Body of pancreas (tissue), 4 donors: ENCODE measurements at regions not wholly inside any gene's neighbourhood (a gene's known extent, or its start where the extent isn't known, plus 50 kb on each side); places are given as distances from the start of the nearest gene placed in this dataset.

Experiments
- POLR2A ChIP-seq, 3 donors: fragments of 450-650 bp; IDR thresholded peaks; one replicate each; pipeline ENCODE4 v1.6.1; 2016; ENCODE audit warnings: antibody characterized with exemption in 3 of 3, mild to moderate bottlenecking in 2 of 3
- TF ChIP-seq, protein P1 (sequence below), 7 experiments: fragments of 450-650 bp in 4 of 7; fragments of 200-600 bp in 3 of 7; sonication (generic) in 3 of 7; IDR thresholded peaks; one replicate each; pipeline ENCODE4 v1.5.1; 2016 to 2019; ENCODE audit warnings: antibody characterized with exemption in 7 of 7

DNA sequence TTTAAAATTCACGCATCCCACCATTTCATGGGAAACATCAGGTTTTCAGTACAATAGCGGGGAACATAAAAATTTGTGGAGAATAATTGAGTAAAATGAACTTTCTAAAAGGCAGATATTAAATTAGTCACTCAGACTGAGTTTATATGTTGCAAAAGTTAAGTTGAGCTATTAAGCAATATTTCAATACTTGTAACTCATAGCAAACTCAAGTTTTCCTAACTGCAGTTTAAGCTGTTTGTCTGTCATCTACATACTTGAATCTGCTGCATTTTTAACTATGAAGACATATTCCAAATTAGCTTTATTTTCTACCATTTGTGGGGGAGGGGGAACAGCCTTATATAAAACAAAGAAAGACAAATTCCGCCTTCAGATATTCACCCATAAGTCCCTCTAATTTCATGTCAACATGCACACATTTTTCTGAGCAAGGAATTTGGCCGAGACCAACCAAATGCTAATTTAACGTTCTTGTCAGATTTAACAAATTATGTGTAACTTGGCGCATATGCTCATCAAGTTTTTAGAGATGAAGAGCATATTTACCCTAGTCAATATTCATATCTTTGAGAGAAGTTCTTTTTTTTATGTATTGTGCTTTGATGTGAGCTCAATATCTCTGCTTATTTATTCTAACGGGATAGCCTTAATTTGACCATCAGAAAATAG is 462.9 kb downstream of the TXNL1 start:
- no peak for TF ChIP-seq POLR2A (IDR thresholded peaks at IDR 0.05)
- TF ChIP-seq, protein P1, sequence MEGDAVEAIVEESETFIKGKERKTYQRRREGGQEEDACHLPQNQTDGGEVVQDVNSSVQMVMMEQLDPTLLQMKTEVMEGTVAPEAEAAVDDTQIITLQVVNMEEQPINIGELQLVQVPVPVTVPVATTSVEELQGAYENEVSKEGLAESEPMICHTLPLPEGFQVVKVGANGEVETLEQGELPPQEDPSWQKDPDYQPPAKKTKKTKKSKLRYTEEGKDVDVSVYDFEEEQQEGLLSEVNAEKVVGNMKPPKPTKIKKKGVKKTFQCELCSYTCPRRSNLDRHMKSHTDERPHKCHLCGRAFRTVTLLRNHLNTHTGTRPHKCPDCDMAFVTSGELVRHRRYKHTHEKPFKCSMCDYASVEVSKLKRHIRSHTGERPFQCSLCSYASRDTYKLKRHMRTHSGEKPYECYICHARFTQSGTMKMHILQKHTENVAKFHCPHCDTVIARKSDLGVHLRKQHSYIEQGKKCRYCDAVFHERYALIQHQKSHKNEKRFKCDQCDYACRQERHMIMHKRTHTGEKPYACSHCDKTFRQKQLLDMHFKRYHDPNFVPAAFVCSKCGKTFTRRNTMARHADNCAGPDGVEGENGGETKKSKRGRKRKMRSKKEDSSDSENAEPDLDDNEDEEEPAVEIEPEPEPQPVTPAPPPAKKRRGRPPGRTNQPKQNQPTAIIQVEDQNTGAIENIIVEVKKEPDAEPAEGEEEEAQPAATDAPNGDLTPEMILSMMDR (IDR thresholded peaks at IDR 0.05), result no peak
